ENCODE measurements at regions not wholly inside any gene's neighbourhood (a gene's known extent, or its start where the extent isn't known, plus 50 kb on each side); places are given as distances from the start of the nearest gene placed in this dataset.

GRCh38 chr1:187819086-187819485, 990.3 kb downstream of the PLA2G4A start:
- no peak for ATAC-seq
- no peak for TF ChIP-seq TOX (CRISPR knock-in tag; IDR thresholded peaks at IDR 0.05; ENCODE audit: borderline replicate concordance)
- TF ChIP-seq POU6F1 (CRISPR knock-in tag; IDR thresholded peaks at IDR 0.05; ENCODE audit: borderline replicate concordance, low read depth): no peak
- no peak for TF ChIP-seq ZNF565 (CRISPR knock-in tag; conservative IDR thresholded peaks at IDR 0.05; ENCODE audit: low read depth)
- TF ChIP-seq OSR1 (CRISPR knock-in tag; IDR thresholded peaks at IDR 0.05): no peak
- no peak for TF ChIP-seq SNAI2 (CRISPR knock-in tag; IDR thresholded peaks at IDR 0.05)
- TF ChIP-seq ZFP30 (CRISPR knock-in tag; IDR thresholded peaks at IDR 0.05): no peak
- TF ChIP-seq CREB5 (CRISPR knock-in tag; IDR thresholded peaks at IDR 0.05; ENCODE audit: low read depth): no peak
- no peak for TF ChIP-seq ARNTL (CRISPR knock-in tag; IDR thresholded peaks at IDR 0.05; ENCODE audit: borderline replicate concordance, low read depth)
- TF ChIP-seq ZC3H10 (CRISPR knock-in tag; IDR thresholded peaks at IDR 0.05): no peak
- TF ChIP-seq ZFP3 (CRISPR knock-in tag; IDR thresholded peaks at IDR 0.05): no peak
- TF ChIP-seq GLIS3 (CRISPR knock-in tag; IDR thresholded peaks at IDR 0.05): no peak
- no peak for TF ChIP-seq ISL1 (CRISPR knock-in tag; IDR thresholded peaks at IDR 0.05)
- no peak for TF ChIP-seq CSDC2 (CRISPR knock-in tag; IDR thresholded peaks at IDR 0.05)
- TF ChIP-seq PATZ1 (CRISPR knock-in tag; IDR thresholded peaks at IDR 0.05; ENCODE audit: borderline replicate concordance): no peak
- no peak for TF ChIP-seq BACH2 (CRISPR knock-in tag; IDR thresholded peaks at IDR 0.05; ENCODE audit: borderline replicate concordance)
- TF ChIP-seq ZNF8 (CRISPR knock-in tag; IDR thresholded peaks at IDR 0.05): no peak
- no peak for TF ChIP-seq ESRRG (CRISPR knock-in tag; IDR thresholded peaks at IDR 0.05)
- no peak for TF ChIP-seq RARB (CRISPR knock-in tag; IDR thresholded peaks at IDR 0.05)
- no peak for TF ChIP-seq CSRNP3 (CRISPR knock-in tag; IDR thresholded peaks at IDR 0.05)
- no peak for TF ChIP-seq ZNF70 (CRISPR knock-in tag; IDR thresholded peaks at IDR 0.05)

- TF ChIP-seq CREB5 (CRISPR knock-in tag; IDR thresholded peaks at IDR 0.05; ENCODE audit: low read depth) (no peak), ZNF70 (CRISPR knock-in tag; IDR thresholded peaks at IDR 0.05) (no peak), TCF4 (CRISPR knock-in tag; IDR thresholded peaks at IDR 0.05; ENCODE audit: borderline replicate concordance) (no peak), OSR1 (CRISPR knock-in tag; IDR thresholded peaks at IDR 0.05) (no peak), TOX (CRISPR knock-in tag; IDR thresholded peaks at IDR 0.05; ENCODE audit: borderline replicate concordance) (no peak), CSDC2 (CRISPR knock-in tag; IDR thresholded peaks at IDR 0.05) (no peak), BACH2 (CRISPR knock-in tag; IDR thresholded peaks at IDR 0.05; ENCODE audit: borderline replicate concordance) (no peak), CSRNP3 (CRISPR knock-in tag; IDR thresholded peaks at IDR 0.05) (no peak), ARNTL (CRISPR knock-in tag; IDR thresholded peaks at IDR 0.05; ENCODE audit: borderline replicate concordance, low read depth) (no peak), ZC3H10 (CRISPR knock-in tag; IDR thresholded peaks at IDR 0.05) (no peak)
These were observed 1007.8 kb downstream of the PLA2G4A start for GRCh38 chr1:187836557-187836956.

GRCh38 chr1:187837787-187838186, 1009.0 kb downstream of the PLA2G4A start:
- no peak for ATAC-seq
- no peak for TF ChIP-seq ZFP30 (CRISPR knock-in tag; IDR thresholded peaks at IDR 0.05)
- TF ChIP-seq RARB (CRISPR knock-in tag; IDR thresholded peaks at IDR 0.05): no peak
- no peak for TF ChIP-seq ZNF565 (CRISPR knock-in tag; conservative IDR thresholded peaks at IDR 0.05; ENCODE audit: low read depth)
- no peak for TF ChIP-seq POU6F1 (CRISPR knock-in tag; IDR thresholded peaks at IDR 0.05; ENCODE audit: borderline replicate concordance, low read depth)
- no peak for TF ChIP-seq TCF4 (CRISPR knock-in tag; IDR thresholded peaks at IDR 0.05; ENCODE audit: borderline replicate concordance)
- no peak for TF ChIP-seq CREB5 (CRISPR knock-in tag; IDR thresholded peaks at IDR 0.05; ENCODE audit: low read depth)
- TF ChIP-seq TSHZ2 (CRISPR knock-in tag; IDR thresholded peaks at IDR 0.05): no peak

More at GRCh38 chr1:187836557-187836956, 1007.8 kb downstream of the PLA2G4A start:
- ATAC-seq: no peak

Data from SK-N-SH treated with all-trans-retinoic acid at 6 μM for 48 hours (cell line).